Loucy (cell line): ENCODE measurements at regions not wholly inside any gene's neighbourhood (a gene's known extent, or its start where the extent isn't known, plus 50 kb on each side); places are given as distances from the start of the nearest gene placed in this dataset.
"Not testable (repeated sequence)": the region's sequence is repeated elsewhere in the genome, so short reads cannot be mapped to it uniquely, and the experiment has no call there.

Experiments used
- H2AFZ ChIP-seq: fragments of 200-600 bp; sonication (generic); 2 replicates; pipeline ENCODE4 v1.6.0; 2016; ENCODE audit warnings: antibody characterized with exemption, mild to moderate bottlenecking, low read length, moderate library complexity
- H3F3A ChIP-seq: fragments of 200-600 bp; 2 replicates; pipeline ENCODE4 v1.6.0; 2016; ENCODE audit warnings: antibody characterized with exemption, low read depth, mild to moderate bottlenecking
- H3K27me3 ChIP-seq: fragments of 200-600 bp; sonication (generic); 2 replicates; pipeline ENCODE4 v1.6.1; 2014; ENCODE audit warnings: low read length, mild to moderate bottlenecking; ENCODE audit not compliant: insufficient read depth, poor library complexity, severe bottlenecking
- H3K36me3 ChIP-seq: fragments of 200-600 bp; sonication (generic); 2 replicates; pipeline ENCODE4 v1.6.1; 2016; ENCODE audit warnings: low read length; ENCODE audit not compliant: insufficient read depth
- H3K4me1 ChIP-seq: fragments of 200-600 bp; sonication (generic); 2 replicates; pipeline ENCODE4 v1.5.1; 2014; ENCODE audit warnings: low read length, mild to moderate bottlenecking; ENCODE audit not compliant: insufficient read depth, poor library complexity, severe bottlenecking
- H3K4me2 ChIP-seq: fragments of 200-600 bp; sonication (generic); 2 replicates; pipeline ENCODE4 v1.6.0; 2014; ENCODE audit warnings: antibody characterized with exemption, low read length, low read depth, mild to moderate bottlenecking; ENCODE audit not compliant: poor library complexity, severe bottlenecking
- H3K4me3 ChIP-seq: fragments of 200-600 bp; sonication (generic); 2 replicates; pipeline ENCODE4 v1.5.1; 2014; ENCODE audit warnings: low read length, mild to moderate bottlenecking, mixed read lengths; ENCODE audit not compliant: poor library complexity, severe bottlenecking
- H3K79me2 ChIP-seq: fragments of 200-600 bp; sonication (generic); 2 replicates; pipeline ENCODE4 v1.6.1; 2014; ENCODE audit warnings: low read length; ENCODE audit not compliant: insufficient read depth
- H3K9ac ChIP-seq: fragments of 200-600 bp; sonication (generic); 2 replicates; pipeline ENCODE4 v1.6.0; 2014; ENCODE audit warnings: mild to moderate bottlenecking, low read depth, low read length, moderate library complexity; ENCODE audit not compliant: poor library complexity, severe bottlenecking
- H3K9me2 ChIP-seq: fragments of 200-600 bp; sonication (generic); replicated peaks from 2 replicates; pipeline ENCODE4 v1.6.1; 2016; ENCODE audit warnings: low read depth, low read length, mixed read lengths
- H3K9me3 ChIP-seq: fragments of 200-600 bp; sonication (generic); 2 replicates; pipeline ENCODE4 v1.6.1; 2014; ENCODE audit warnings: mild to moderate bottlenecking, antibody characterized with exemption, low read length, low read depth; ENCODE audit not compliant: insufficient read depth
- H4K20me1 ChIP-seq: fragments of 200-600 bp; sonication (generic); 2 replicates; pipeline ENCODE4 v1.6.0; 2014; ENCODE audit warnings: antibody characterized with exemption, low read length, mild to moderate bottlenecking; ENCODE audit not compliant: insufficient read depth, poor library complexity, severe bottlenecking
- CTCF ChIP-seq: fragments of 200-600 bp; sonication (generic); conservative IDR thresholded peaks from 2 replicates; pipeline ENCODE4 v1.5.1; 2014; ENCODE audit warnings: mild to moderate bottlenecking, antibody characterized with exemption, low read length
- EZH2phosphoT487 ChIP-seq: fragments of 200-600 bp; IDR thresholded peaks from 2 replicates; pipeline ENCODE4 v1.6.1; 2018; ENCODE audit warnings: antibody characterized with exemption, mild to moderate bottlenecking, moderate library complexity, borderline replicate concordance

GRCh38 chr20:6698056-6698455 is 69.4 kb upstream of the BMP2 start:
- TF ChIP-seq EZH2phosphoT487 (no peak), CTCF (no peak)
- H3K9me3 ChIP-seq: no peaks in the 10 kb centered on the region
- H3K36me3 ChIP-seq: no peaks in the 10 kb centered on the region
- H3K9me2 ChIP-seq: no peaks in the 10 kb centered on the region
- H2AFZ ChIP-seq: no peak overlapping the region
- no peak overlapping the region for H3K9ac ChIP-seq
- H3K27me3 ChIP-seq: no peaks in the 10 kb centered on the region
- H4K20me1 ChIP-seq: no peaks in the 10 kb centered on the region
- no peaks in the 10 kb centered on the region for H3K79me2 ChIP-seq
- H3K4me1 ChIP-seq: no peaks in the 10 kb centered on the region
- H3K4me2 ChIP-seq: no peak overlapping the region
- H3K4me3 ChIP-seq: no peak overlapping the region
- H3F3A ChIP-seq: no peaks in the 10 kb centered on the region

- Histone ChIP-seq H3F3A (no peaks in the 10 kb centered on the region), H3K79me2 (no peaks in the 10 kb centered on the region), H3K27me3 (no peaks in the 10 kb centered on the region), H3K36me3 (no peaks in the 10 kb centered on the region), H3K4me3 (no peak overlapping the region), H3K4me1 (no peaks in the 10 kb centered on the region), H4K20me1 (no peaks in the 10 kb centered on the region), H2AFZ (no peak overlapping the region), H3K9me2 (no peaks in the 10 kb centered on the region), H3K4me2 (no peak overlapping the region), H3K9me3 (no peaks in the 10 kb centered on the region), H3K9ac (no peak overlapping the region)
- no peak for TF ChIP-seq CTCF
- TF ChIP-seq EZH2phosphoT487: no peak
These were observed 70.1 kb upstream of the BMP2 start for GRCh38 chr20:6697228-6697972.

GRCh38 chr20:6696001-6696400 is 71.5 kb upstream of the BMP2 start:
- no peaks in the 10 kb centered on the region for H3K27me3 ChIP-seq
- no peaks in the 10 kb centered on the region for H3K36me3 ChIP-seq
- no peaks in the 10 kb centered on the region for H3K9me3 ChIP-seq
- H2AFZ ChIP-seq: no peak overlapping the region
- no peak overlapping the region for H3K4me2 ChIP-seq
- H3K9ac ChIP-seq: no peak overlapping the region
- H3K9me2 ChIP-seq: no peaks in the 10 kb centered on the region
- no peaks in the 10 kb centered on the region for H3F3A ChIP-seq
- no peaks in the 10 kb centered on the region for H3K79me2 ChIP-seq
- H3K4me1 ChIP-seq: no peaks in the 10 kb centered on the region
- no peaks in the 10 kb centered on the region for H4K20me1 ChIP-seq
- H3K4me3 ChIP-seq: no peak overlapping the region
- TF ChIP-seq EZH2phosphoT487 (no peak), CTCF (no peak)

GRCh38 chr20:6693808-6694198 is 73.7 kb upstream of the BMP2 start:
- not testable (repeated sequence) for H3K4me2 ChIP-seq

More at GRCh38 chr20:6693808-6694198, 73.7 kb upstream of the BMP2 start:
- H3K27me3 ChIP-seq, H4K20me1 ChIP-seq, H3F3A ChIP-seq, H3K36me3 ChIP-seq, H3K4me3 ChIP-seq, H3K79me2 ChIP-seq, H3K9ac ChIP-seq, H2AFZ ChIP-seq, H3K9me3 ChIP-seq, H3K4me1 ChIP-seq, H3K9me2 ChIP-seq: not testable (repeated sequence)
